ENCODE measurements at regions not wholly inside any gene's neighbourhood (a gene's known extent, or its start where the extent isn't known, plus 50 kb on each side); places are given as distances from the start of the nearest gene placed in this dataset.

GRCh38 chr3:19799115-19799514, 134.9 kb downstream of the EFHB start:
- TF ChIP-seq CTCF (IDR thresholded peaks at IDR 0.05) = no peak
- DNase-seq (ENCODE audit: low spot score) = no peak
- ATAC-seq (ENCODE audit: low FRiP score) = no peak

GRCh38 chr3:19798324-19798723, 135.7 kb downstream of the EFHB start:
- DNase-seq (ENCODE audit: low spot score) (no peak), ATAC-seq (ENCODE audit: low FRiP score) (no peak)
- TF ChIP-seq CTCF (IDR thresholded peaks at IDR 0.05) = no peak

- ATAC-seq (ENCODE audit: low FRiP score) = no peak
- DNase-seq (ENCODE audit: low spot score) = no peak
- no peak for TF ChIP-seq CTCF (IDR thresholded peaks at IDR 0.05)
These were observed 141.6 kb downstream of the EFHB start for GRCh38 chr3:19792388-19792787.

- no peak for ATAC-seq (ENCODE audit: low FRiP score)
- DNase-seq (ENCODE audit: low spot score) = no peak
- no peak for TF ChIP-seq CTCF (IDR thresholded peaks at IDR 0.05)
These were observed 158.3 kb downstream of the EFHB start for GRCh38 chr3:19775765-19776164.

- no peak for TF ChIP-seq CTCF (IDR thresholded peaks at IDR 0.05)
- ATAC-seq (ENCODE audit: low FRiP score) (no peak), DNase-seq (ENCODE audit: low spot score) (no peak)
These were observed 164.3 kb downstream of the EFHB start for GRCh38 chr3:19769694-19770093.

GRCh38 chr3:19765954-19766353, 168.1 kb downstream of the EFHB start:
- ATAC-seq (ENCODE audit: low FRiP score) (no peak), DNase-seq (ENCODE audit: low spot score) (no peak)
- no peak for TF ChIP-seq CTCF (IDR thresholded peaks at IDR 0.05)

GRCh38 chr3:19757773-19758172, 176.2 kb downstream of the EFHB start:
- TF ChIP-seq CTCF (IDR thresholded peaks at IDR 0.05) = no peak
- DNase-seq (ENCODE audit: low spot score) (no peak), ATAC-seq (ENCODE audit: low FRiP score) (no peak)

All from omental fat pad (tissue), 3 donors.